Endothelial cell (in vitro differentiated cells): ENCODE measurements at regions not wholly inside any gene's neighbourhood (a gene's known extent, or its start where the extent isn't known, plus 50 kb on each side); places are given as distances from the start of the nearest gene placed in this dataset.

ENCODE experiments used
- DNase-seq: peaks from one replicate; pipeline ENCODE4 v3.0.0; 2021; ENCODE audit warnings: low spot score
- H3K27ac Mint-ChIP-seq: one replicate; pipeline ENCODE4 v1.8.0; 2021; ENCODE audit warnings: mixed read lengths, inconsistent platforms; ENCODE audit not compliant: unreplicated experiment
- H3K27me3 Mint-ChIP-seq: one replicate; pipeline ENCODE4 v1.8.0; 2021; ENCODE audit warnings: mild to moderate bottlenecking, moderate library complexity, mixed read lengths, inconsistent platforms; ENCODE audit not compliant: unreplicated experiment
- H3K36me3 Mint-ChIP-seq: one replicate; pipeline ENCODE4 v1.8.0; 2021; ENCODE audit warnings: mild to moderate bottlenecking, low read depth, mixed read lengths, inconsistent platforms; ENCODE audit not compliant: unreplicated experiment
- H3K4me1 Mint-ChIP-seq: one replicate; pipeline ENCODE4 v1.8.0; 2021; ENCODE audit warnings: mild to moderate bottlenecking, mixed read lengths, inconsistent platforms; ENCODE audit not compliant: unreplicated experiment
- H3K4me3 Mint-ChIP-seq: one replicate; pipeline ENCODE4 v1.8.0; 2021; ENCODE audit warnings: mild to moderate bottlenecking, mixed read lengths, inconsistent platforms; ENCODE audit not compliant: unreplicated experiment
- H3K9me3 Mint-ChIP-seq: one replicate; pipeline ENCODE4 v1.8.0; 2021; ENCODE audit warnings: mixed read lengths, inconsistent platforms; ENCODE audit not compliant: unreplicated experiment
- CTCF ChIP-seq: fragments of 200-600 bp; sonication (generic); IDR thresholded peaks from one replicate; pipeline ENCODE4 v1.5.0; 2021; ENCODE audit warnings: antibody characterized with exemption; ENCODE audit not compliant: unreplicated experiment

- H3K4me3 Mint-ChIP-seq = no peak overlapping the region
- no peaks in the 10 kb centered on the region for H3K36me3 Mint-ChIP-seq
- no peaks in the 10 kb centered on the region for H3K9me3 Mint-ChIP-seq
- H3K27ac Mint-ChIP-seq = no peak overlapping the region
- no peaks in the 10 kb centered on the region for H3K4me1 Mint-ChIP-seq
- H3K27me3 Mint-ChIP-seq = peaks cover 2% of the 10 kb centered on the region
- no peak for TF ChIP-seq CTCF
- DNase-seq = no peak
Observed at GRCh38 chr2:81303321-81303720, 998.8 kb upstream of the LRRTM1 start.

GRCh38 chr2:81299841-81300240 is 995.3 kb upstream of the LRRTM1 start:
- no peaks in the 10 kb centered on the region for H3K36me3 Mint-ChIP-seq

GRCh38 chr2:81290846-81291245 is 986.3 kb upstream of the LRRTM1 start:
- peaks cover 2% of the 10 kb centered on the region for H3K27me3 Mint-ChIP-seq
- no peaks in the 10 kb centered on the region for H3K36me3 Mint-ChIP-seq
- no peak overlapping the region for H3K4me3 Mint-ChIP-seq
- DNase-seq = no peak
- no peaks in the 10 kb centered on the region for H3K4me1 Mint-ChIP-seq
- no peak for TF ChIP-seq CTCF
- no peaks in the 10 kb centered on the region for H3K9me3 Mint-ChIP-seq
- H3K27ac Mint-ChIP-seq = no peak overlapping the region

More at GRCh38 chr2:81299841-81300240, 995.3 kb upstream of the LRRTM1 start:
- TF ChIP-seq CTCF = no peak
- no peak for DNase-seq
- Mint-ChIP-seq H3K4me3 (no peak overlapping the region), H3K27ac (no peak overlapping the region), H3K27me3 (no peaks in the 10 kb centered on the region), H3K9me3 (no peaks in the 10 kb centered on the region), H3K4me1 (no peaks in the 10 kb centered on the region)

GRCh38 chr2:81283081-81283480 is 978.5 kb upstream of the LRRTM1 start:
- Mint-ChIP-seq H3K9me3 (no peaks in the 10 kb centered on the region), H3K27ac (no peak overlapping the region), H3K4me1 (no peaks in the 10 kb centered on the region), H3K27me3 (no peaks in the 10 kb centered on the region), H3K36me3 (no peaks in the 10 kb centered on the region), H3K4me3 (no peak overlapping the region)
- DNase-seq = no peak
- TF ChIP-seq CTCF = no peak

- Mint-ChIP-seq H3K36me3 (no peaks in the 10 kb centered on the region), H3K4me3 (no peak overlapping the region), H3K4me1 (no peaks in the 10 kb centered on the region), H3K9me3 (no peaks in the 10 kb centered on the region), H3K27ac (no peak overlapping the region), H3K27me3 (no peaks in the 10 kb centered on the region)
- DNase-seq = no peak
- TF ChIP-seq CTCF = no peak
Observed at GRCh38 chr2:81282151-81282769, 977.7 kb upstream of the LRRTM1 start.
